Kidney (tissue), 13 donors: ENCODE measurements at regions not wholly inside any gene's neighbourhood (a gene's known extent, or its start where the extent isn't known, plus 50 kb on each side); places are given as distances from the start of the nearest gene placed in this dataset.

ENCODE experiments used
- DNase-seq, 5 donors: peaks; one replicate each; pipeline ENCODE4 v3.0.0-alpha.2; 2013 to 2020
- FAIRE-seq: peaks from 2 replicates; lab custom pipeline; 2012; peaks lifted over from hg19 to GRCh38; lab: Jason Lieb, UNC
- H3K27ac ChIP-seq, 2 donors: one replicate each; pipeline ENCODE4 v1.7.0; 2013; ENCODE audit warnings: low read depth in 2 of 2, low read length in 2 of 2, inconsistent platforms in 1 of 2
- H3K27me3 ChIP-seq: one replicate; pipeline ENCODE4 v1.7.1; 2013; ENCODE audit warnings: low read length, inconsistent platforms; ENCODE audit not compliant: control insufficient read depth, insufficient read depth
- H3K36me3 ChIP-seq, 3 donors: one replicate each; pipeline versions ENCODE4 v1.7.0 to v1.7.1; 2013; ENCODE audit warnings: low read length in 3 of 3, control low read depth in 1 of 3, inconsistent platforms in 1 of 3; ENCODE audit not compliant: insufficient read depth in 3 of 3, control insufficient read depth in 2 of 3
- H3K4me1 ChIP-seq, 3 donors: one replicate each; pipeline versions ENCODE4 v1.7.0 to v1.7.1; 2013; ENCODE audit warnings: low read length in 3 of 3, inconsistent platforms in 1 of 3, low read depth in 1 of 3; ENCODE audit not compliant: control insufficient read depth in 2 of 3, insufficient read depth in 2 of 3
- H3K4me3 ChIP-seq, 3 donors: one replicate each; pipeline versions ENCODE4 v1.7.0 to v1.8.1; 2013; ENCODE audit warnings: low read length in 3 of 3, control low read depth in 1 of 3, inconsistent platforms in 1 of 3
- H3K9ac ChIP-seq, 3 donors: one replicate each; pipeline versions ENCODE4 v1.7.0 to v1.7.1; 2013; ENCODE audit warnings: low read length in 3 of 3, control low read depth in 1 of 3, inconsistent platforms in 1 of 3
- H3K9me3 ChIP-seq, 3 donors: one replicate each; pipeline versions ENCODE4 v1.7.0 to v1.7.1; 2013; ENCODE audit warnings: low read length in 3 of 3, control low read depth in 1 of 3, inconsistent platforms in 1 of 3; ENCODE audit not compliant: control insufficient read depth in 2 of 3, insufficient read depth in 1 of 3
- CTCF ChIP-seq: IDR thresholded peaks from 3 replicates; pipeline ENCODE4 v1.5.1; 2012; ENCODE audit warnings: mild to moderate bottlenecking, moderate library complexity, borderline replicate concordance; ENCODE audit not compliant: insufficient read depth; ENCODE audit errors: extremely low read depth
- intact Hi-C: fragments of 100-400 bp; cut with DNase I; formaldehyde crosslinking; loops from one replicate; pipeline ENCODE4 v1.11.1; 2022
- donor health status: control.
- donor health status: control.
- donor health status: control.
- donor health status: control.
- donor health status: control.
- donor health status: DM: yes; HTN: yes; CAD: no.
- donor health status: Normal renal cell carcinoma (clear cell type).

GRCh38 chr3:127396473-127396872, 108.6 kb upstream of the PRR20G start:
- Histone ChIP-seq H3K9me3 (no peaks in the 10 kb centered on the region), H3K36me3 (no peaks in the 10 kb centered on the region), H3K9ac (no peak overlapping the region), H3K4me3 (no peak overlapping the region), H3K27me3 (no peaks in the 10 kb centered on the region), H3K27ac (no peak overlapping the region), H3K4me1 (no peaks in the 10 kb centered on the region)
- peak in 1 of 5 donors; percentile 18 for DNase-seq
- no peak for FAIRE-seq
- intact Hi-C loops: no loop called here
- no peak for TF ChIP-seq CTCF

- H3K27ac ChIP-seq: no peak overlapping the region
- no peak for FAIRE-seq
Observed at GRCh38 chr3:127395663-127396355, 108.0 kb upstream of the PRR20G start.

GRCh38 chr3:127394984-127395662, 107.3 kb upstream of the PRR20G start:
- Histone ChIP-seq H3K9me3 (no peaks in the 10 kb centered on the region), H3K27ac (no peak overlapping the region), H3K4me3 (no peak overlapping the region), H3K4me1 (no peaks in the 10 kb centered on the region), H3K9ac (no peak overlapping the region), H3K36me3 (no peaks in the 10 kb centered on the region), H3K27me3 (no peaks in the 10 kb centered on the region)
- no peak for FAIRE-seq
- peak in 1 of 5 donors; percentile 43 for DNase-seq
- TF ChIP-seq CTCF: no peak
- intact Hi-C loops: no loop called here

More at GRCh38 chr3:127395663-127396355, 108.0 kb upstream of the PRR20G start:
- intact Hi-C loops: no loop called here
- no peak overlapping the region for H3K9ac ChIP-seq
- H3K4me3 ChIP-seq: no peak overlapping the region
- no peaks in the 10 kb centered on the region for H3K36me3 ChIP-seq
- H3K9me3 ChIP-seq: no peaks in the 10 kb centered on the region
- no peak for TF ChIP-seq CTCF
- peak in 1 of 5 donors; percentile 38 for DNase-seq
- no peaks in the 10 kb centered on the region for H3K4me1 ChIP-seq
- H3K27me3 ChIP-seq: no peaks in the 10 kb centered on the region
